KOPT-K1 (cell line): ENCODE measurements at regions not wholly inside any gene's neighbourhood (a gene's known extent, or its start where the extent isn't known, plus 50 kb on each side); places are given as distances from the start of the nearest gene placed in this dataset.
A peak's percentile ranks its signal among the peaks of the same experiment; 100 is the strongest.

ENCODE experiments used
- H3K27ac ChIP-seq: fragments of 200-600 bp; sonication (generic); 2 replicates; pipeline ENCODE4 v1.5.1; 2016; ENCODE audit warnings: antibody characterized with exemption, mild to moderate bottlenecking, low read depth, low read length; ENCODE audit not compliant: poor library complexity, severe bottlenecking
- H3K36me3 ChIP-seq: fragments of 200-600 bp; sonication (generic); 2 replicates; pipeline ENCODE4 v1.5.1; 2017; ENCODE audit warnings: antibody characterized with exemption, mild to moderate bottlenecking, low read length, moderate library complexity; ENCODE audit not compliant: insufficient read depth
- H3K9me3 ChIP-seq: fragments of 200-600 bp; sonication (generic); 2 replicates; pipeline ENCODE4 v1.5.1; 2017; ENCODE audit warnings: antibody characterized with exemption, low read length, mild to moderate bottlenecking; ENCODE audit not compliant: insufficient read depth, poor library complexity, severe bottlenecking

GRCh38 chr12:124408822-124409517 is 114.1 kb downstream of the RFLNA start:
- peak overlapping the region; percentile 64 for H3K27ac ChIP-seq
- peaks cover 51% of the 10 kb centered on the region for H3K36me3 ChIP-seq
- H3K9me3 ChIP-seq, result no peaks in the 10 kb centered on the region

- H3K36me3 ChIP-seq, result peaks cover 36% of the 10 kb centered on the region
- no peaks in the 10 kb centered on the region for H3K9me3 ChIP-seq
- no peak overlapping the region for H3K27ac ChIP-seq
Observed at GRCh38 chr12:124407074-124407473, 112.2 kb downstream of the RFLNA start.

- H3K36me3 ChIP-seq, result peaks cover 42% of the 10 kb centered on the region
- H3K27ac ChIP-seq, result no peak overlapping the region
- H3K9me3 ChIP-seq, result no peaks in the 10 kb centered on the region
Observed at GRCh38 chr12:124406043-124406442, 111.2 kb downstream of the RFLNA start.

- H3K27ac ChIP-seq, result no peak overlapping the region
- H3K36me3 ChIP-seq, result peaks cover 47% of the 10 kb centered on the region
Observed at GRCh38 chr12:124405592-124405991, 110.7 kb downstream of the RFLNA start.

GRCh38 chr12:124405151-124405550 is 110.3 kb downstream of the RFLNA start:
- Histone ChIP-seq H3K9me3 (no peaks in the 10 kb centered on the region), H3K27ac (no peak overlapping the region), H3K36me3 (peaks cover 51% of the 10 kb centered on the region)

More at GRCh38 chr12:124405592-124405991, 110.7 kb downstream of the RFLNA start:
- H3K9me3 ChIP-seq, result no peaks in the 10 kb centered on the region

GRCh38 chr12:124404162-124404784 is 109.4 kb downstream of the RFLNA start:
- Histone ChIP-seq H3K27ac (peak overlapping the region; percentile 44), H3K36me3 (peaks cover 53% of the 10 kb centered on the region), H3K9me3 (no peaks in the 10 kb centered on the region)

- Histone ChIP-seq H3K9me3 (no peaks in the 10 kb centered on the region), H3K27ac (peak overlapping the region; percentile 44), H3K36me3 (peaks cover 55% of the 10 kb centered on the region)
Observed at GRCh38 chr12:124403273-124403672, 108.4 kb downstream of the RFLNA start.

- Histone ChIP-seq H3K36me3 (peaks cover 63% of the 10 kb centered on the region), H3K27ac (peak overlapping the region; percentile 44), H3K9me3 (no peaks in the 10 kb centered on the region)
Observed at GRCh38 chr12:124402248-124403066, 107.6 kb downstream of the RFLNA start.

GRCh38 chr12:124401704-124402221 is 106.9 kb downstream of the RFLNA start:
- H3K27ac ChIP-seq, result no peak overlapping the region
- H3K36me3 ChIP-seq, result peaks cover 63% of the 10 kb centered on the region
- no peaks in the 10 kb centered on the region for H3K9me3 ChIP-seq

GRCh38 chr12:124400124-124400523 is 105.2 kb downstream of the RFLNA start:
- H3K36me3 ChIP-seq, result peaks cover 74% of the 10 kb centered on the region
- H3K27ac ChIP-seq, result no peak overlapping the region

GRCh38 chr12:124399622-124400021 is 104.7 kb downstream of the RFLNA start:
- peaks cover 76% of the 10 kb centered on the region for H3K36me3 ChIP-seq
- no peak overlapping the region for H3K27ac ChIP-seq

More at GRCh38 chr12:124400124-124400523, 105.2 kb downstream of the RFLNA start:
- H3K9me3 ChIP-seq, result no peaks in the 10 kb centered on the region

GRCh38 chr12:124398578-124399227 is 103.8 kb downstream of the RFLNA start:
- no peak overlapping the region for H3K27ac ChIP-seq
- peaks cover 86% of the 10 kb centered on the region for H3K36me3 ChIP-seq
- H3K9me3 ChIP-seq, result no peaks in the 10 kb centered on the region

More at GRCh38 chr12:124399622-124400021, 104.7 kb downstream of the RFLNA start:
- no peaks in the 10 kb centered on the region for H3K9me3 ChIP-seq

- Histone ChIP-seq H3K27ac (no peak overlapping the region), H3K9me3 (no peaks in the 10 kb centered on the region), H3K36me3 (peaks cover 93% of the 10 kb centered on the region)
Observed at GRCh38 chr12:124397807-124398577, 103.1 kb downstream of the RFLNA start.

- H3K9me3 ChIP-seq, result no peaks in the 10 kb centered on the region
- peaks cover 98% of the 10 kb centered on the region for H3K36me3 ChIP-seq
- no peak overlapping the region for H3K27ac ChIP-seq
Observed at GRCh38 chr12:124397399-124397679, 102.4 kb downstream of the RFLNA start.
